Right lobe of liver (tissue), 6 donors: ENCODE measurements at regions not wholly inside any gene's neighbourhood (a gene's known extent, or its start where the extent isn't known, plus 50 kb on each side); places are given as distances from the start of the nearest gene placed in this dataset.

Experiments
- ATAC-seq, 4 donors: fragments of 200-7000 bp; cut with Tn5 transposase; one replicate each; pipeline ENCODE4 v1.9.1; 2020; ENCODE audit warnings: mild to moderate bottlenecking in 4 of 4, moderate library complexity in 4 of 4
- DNase-seq, 3 donors: peaks; one replicate each; pipeline ENCODE4 v3.0.0-alpha.2; 2020
- H3K27ac ChIP-seq, 3 donors: fragments of 200-600 bp; one replicate each; pipeline ENCODE4 v1.8.0; 2022
- H3K27me3 ChIP-seq, 2 donors: fragments of 200-600 bp; one replicate each; pipeline ENCODE4 v1.8.0; 2022
- H3K36me3 ChIP-seq, 4 donors: fragments of 200-600 bp; sonication (generic) in 1 of 4; one replicate each; pipeline versions ENCODE4 v1.5.1 to v1.8.0; 2017 to 2022; ENCODE audit warnings: control low read depth in 1 of 4
- H3K4me1 ChIP-seq, 4 donors: fragments of 200-600 bp; sonication (generic) in 1 of 4; one replicate each; pipeline versions ENCODE4 v1.5.1 to v1.8.0; 2017 to 2022; ENCODE audit warnings: control low read depth in 1 of 4
- H3K4me3 ChIP-seq, 3 donors: fragments of 200-600 bp; one replicate each; pipeline ENCODE4 v1.8.0; 2022
- H3K9me3 ChIP-seq, 4 donors: fragments of 200-600 bp; sonication (generic) in 1 of 4; one replicate each; pipeline versions ENCODE4 v1.5.1 to v1.8.0; 2017 to 2022; ENCODE audit warnings: control low read depth in 1 of 4
- POLR2A ChIP-seq: fragments of 450-650 bp; IDR thresholded peaks from one replicate; pipeline ENCODE4 v1.6.1; 2017; ENCODE audit warnings: antibody characterized with exemption, mild to moderate bottlenecking
- whole genome bisulfite sequencing: methylation state at CpG from one replicate; pipeline ENCODE4 v1.1.6; 2018; ENCODE audit warnings: low coverage, low lambda C conversion rate; ENCODE audit not compliant: insufficient coverage; ENCODE audit errors: missing lambda C conversion rate; 5-methylcytosine and 5-hydroxymethylcytosine counted together
- intact Hi-C, 2 donors: fragments of 100-400 bp; cut with DNase I; formaldehyde crosslinking; loops; one replicate each; pipeline versions ENCODE4 v1.11.2 to v1.14.1; 2022
- TF ChIP-seq, protein P1 (sequence below), 4 donors: fragments of 200-600 bp in 3 of 4; fragments of 450-650 bp in 1 of 4; IDR thresholded peaks; one replicate each; pipeline versions ENCODE4 v1.5.1 to v1.8.0; 2016 to 2022; ENCODE audit warnings: antibody characterized with exemption in 4 of 4, mild to moderate bottlenecking in 2 of 4
- donor health status: DM: no; HTN: yes; CAD: no.
- donor health status: DM: no; HTN: no; CAD: no.
- donor health status: DM: no; HTN: no; CAD: no.
- donor health status: DM: no; HTN: yes; CAD: no.
- donor health status: DM: no; HTN: yes; CAD: no.

DNA sequence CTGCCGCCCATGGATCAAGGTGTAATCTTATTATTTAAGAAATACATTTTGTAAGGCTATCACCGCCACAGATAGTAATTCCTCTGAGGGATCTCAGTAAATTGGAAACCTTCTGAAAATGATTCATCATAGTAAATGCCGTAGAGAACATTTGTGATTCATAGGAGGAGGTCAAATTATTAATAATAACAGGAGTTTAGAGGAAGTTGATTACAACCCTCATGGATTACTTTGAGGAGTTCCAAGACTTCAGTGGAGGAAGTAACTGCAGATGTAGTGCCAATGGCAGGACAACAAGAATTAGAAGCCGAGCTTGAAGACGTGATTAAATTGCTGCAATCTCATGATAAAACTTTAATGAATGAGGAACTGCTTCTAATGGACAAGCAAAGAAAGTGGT, 280.1 kb downstream of the PTPRC start:
- no peaks in the 10 kb centered on the region for H3K4me1 ChIP-seq
- H3K4me3 ChIP-seq, result no peak overlapping the region
- TF ChIP-seq, protein P1, sequence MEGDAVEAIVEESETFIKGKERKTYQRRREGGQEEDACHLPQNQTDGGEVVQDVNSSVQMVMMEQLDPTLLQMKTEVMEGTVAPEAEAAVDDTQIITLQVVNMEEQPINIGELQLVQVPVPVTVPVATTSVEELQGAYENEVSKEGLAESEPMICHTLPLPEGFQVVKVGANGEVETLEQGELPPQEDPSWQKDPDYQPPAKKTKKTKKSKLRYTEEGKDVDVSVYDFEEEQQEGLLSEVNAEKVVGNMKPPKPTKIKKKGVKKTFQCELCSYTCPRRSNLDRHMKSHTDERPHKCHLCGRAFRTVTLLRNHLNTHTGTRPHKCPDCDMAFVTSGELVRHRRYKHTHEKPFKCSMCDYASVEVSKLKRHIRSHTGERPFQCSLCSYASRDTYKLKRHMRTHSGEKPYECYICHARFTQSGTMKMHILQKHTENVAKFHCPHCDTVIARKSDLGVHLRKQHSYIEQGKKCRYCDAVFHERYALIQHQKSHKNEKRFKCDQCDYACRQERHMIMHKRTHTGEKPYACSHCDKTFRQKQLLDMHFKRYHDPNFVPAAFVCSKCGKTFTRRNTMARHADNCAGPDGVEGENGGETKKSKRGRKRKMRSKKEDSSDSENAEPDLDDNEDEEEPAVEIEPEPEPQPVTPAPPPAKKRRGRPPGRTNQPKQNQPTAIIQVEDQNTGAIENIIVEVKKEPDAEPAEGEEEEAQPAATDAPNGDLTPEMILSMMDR (IDR thresholded peaks at IDR 0.05), result no peak
- no peak for TF ChIP-seq POLR2A
- no peak overlapping the region for H3K27ac ChIP-seq
- intact Hi-C loops, result no loop called here
- no peaks in the 10 kb centered on the region for H3K9me3 ChIP-seq
- peak in 1 of 4 donors; percentile 27 for ATAC-seq
- no peak for DNase-seq
- WGBS, result 45% methylated on average over 5 of the region's 5 CpGs
- no peaks in the 10 kb centered on the region for H3K27me3 ChIP-seq
- H3K36me3 ChIP-seq, result no peaks in the 10 kb centered on the region

DNA sequence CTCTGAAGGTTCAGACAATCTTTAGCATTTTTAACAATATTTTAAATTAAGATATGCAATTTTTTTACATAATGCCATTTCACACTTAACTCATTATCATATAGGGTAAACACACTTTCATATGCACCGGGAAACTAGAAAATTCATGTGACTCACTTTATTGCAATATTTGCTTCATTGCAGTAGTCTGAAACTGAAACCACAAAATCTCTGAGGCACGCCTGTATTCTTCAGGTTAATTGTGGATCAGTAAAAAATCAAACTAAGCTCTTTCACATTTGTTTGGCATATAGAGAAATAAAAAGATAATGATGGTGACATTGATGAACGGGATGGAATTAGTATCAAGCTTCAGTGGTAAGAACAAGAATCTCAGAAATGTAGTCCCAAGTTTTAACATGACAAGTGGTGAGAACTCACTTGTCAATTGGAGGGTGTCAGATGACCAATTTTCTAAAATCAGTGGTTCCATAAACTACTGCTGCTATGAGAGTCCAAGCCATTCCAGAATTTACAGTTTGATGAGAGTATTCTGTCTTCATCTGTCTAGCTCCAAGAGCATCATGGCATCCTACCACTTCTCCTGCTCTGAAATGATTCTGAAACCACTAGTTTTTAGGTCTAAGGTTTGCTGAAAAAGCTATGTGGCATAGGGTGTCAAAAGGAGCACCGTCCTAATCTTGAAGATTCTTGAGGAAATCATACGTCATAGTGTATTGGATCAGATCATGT, 281.0 kb downstream of the PTPRC start:
- no peak for TF ChIP-seq POLR2A
- TF ChIP-seq, protein P1 (IDR thresholded peaks at IDR 0.05), result no peak

DNA sequence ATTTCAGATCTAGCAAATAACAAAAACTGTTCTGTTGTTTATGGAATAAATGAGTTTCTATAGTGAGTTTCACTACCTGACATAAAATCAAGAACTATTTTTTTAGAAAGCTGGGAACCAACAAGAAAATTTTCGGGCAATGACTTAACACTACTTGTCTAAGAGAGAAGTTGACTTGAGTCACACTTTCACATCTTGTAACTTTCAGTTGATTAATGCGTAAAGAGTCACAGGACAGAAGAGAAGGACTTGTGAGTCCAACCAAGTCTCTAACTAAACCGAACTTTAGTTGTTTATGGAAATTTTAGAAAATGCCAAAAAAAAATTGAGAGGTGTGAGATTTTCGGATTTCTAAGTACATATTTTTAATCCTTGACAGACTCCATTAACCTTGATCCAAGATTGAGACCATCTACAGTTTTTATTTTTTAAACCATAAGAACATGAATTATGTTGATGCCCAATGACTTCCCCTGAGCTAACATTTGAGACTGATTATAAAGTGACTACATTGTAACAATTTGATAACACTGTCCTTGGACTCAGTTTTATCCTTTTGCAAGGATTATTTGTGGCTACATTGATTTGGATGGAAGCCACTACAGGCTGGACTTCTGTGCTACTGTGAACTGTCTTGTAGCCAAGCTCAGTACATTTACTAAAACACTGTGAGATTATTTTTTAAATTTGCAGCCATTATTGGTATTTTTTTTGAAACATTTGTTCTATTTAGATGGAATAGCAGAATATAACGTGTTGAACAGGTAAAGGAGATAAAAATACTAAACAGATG, 284.0 kb downstream of the PTPRC start:
- Histone ChIP-seq H3K27ac (no peak overlapping the region), H3K4me3 (no peak overlapping the region), H3K9me3 (no peaks in the 10 kb centered on the region), H3K36me3 (no peaks in the 10 kb centered on the region), H3K27me3 (no peaks in the 10 kb centered on the region), H3K4me1 (no peaks in the 10 kb centered on the region)
- 54% methylated on average over 5 of the region's 5 CpGs for WGBS
- intact Hi-C loops, result no loop called here
- peak in 2 of 4 donors; percentile 57 to 62 for ATAC-seq
- TF ChIP-seq POLR2A, result no peak
- TF ChIP-seq, protein P1 (IDR thresholded peaks at IDR 0.05), result no peak
- no peak for DNase-seq

More for the DNA sequence above, 281.0 kb downstream of the PTPRC start:
- H3K4me3 ChIP-seq, result no peak overlapping the region
- ATAC-seq, result peak in 1 of 4 donors; percentile 25
- H3K9me3 ChIP-seq, result no peaks in the 10 kb centered on the region
- DNase-seq, result no peak
- H3K27me3 ChIP-seq, result no peaks in the 10 kb centered on the region
- no peaks in the 10 kb centered on the region for H3K4me1 ChIP-seq
- H3K36me3 ChIP-seq, result no peaks in the 10 kb centered on the region
- intact Hi-C loops, result no loop called here
- no peak overlapping the region for H3K27ac ChIP-seq
- WGBS, result 64% methylated on average over 5 of the region's 5 CpGs

DNA sequence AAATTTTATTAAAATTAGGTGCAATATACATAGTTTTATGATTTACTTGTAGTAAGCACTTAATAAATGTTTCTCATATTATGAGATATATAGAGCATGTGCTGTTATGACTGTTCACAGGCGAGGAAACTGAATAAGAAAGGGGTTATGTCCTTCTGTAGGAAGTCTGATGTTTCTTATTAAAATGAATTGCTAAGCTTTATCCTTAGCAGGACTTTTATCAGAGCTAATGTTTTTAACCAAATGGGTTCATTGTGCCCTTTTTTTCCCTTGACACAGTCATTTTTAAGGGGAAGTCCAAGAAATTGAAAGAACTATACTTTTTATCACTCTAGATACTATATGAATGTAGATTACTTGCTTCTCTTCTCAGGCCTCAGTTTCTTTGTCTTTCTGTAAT, 285.2 kb downstream of the PTPRC start:
- intact Hi-C loops, result no loop called here
- Histone ChIP-seq H3K36me3 (no peaks in the 10 kb centered on the region), H3K4me1 (no peaks in the 10 kb centered on the region), H3K27ac (peak overlapping the region in 1 of 3 donors; percentile 2), H3K9me3 (no peaks in the 10 kb centered on the region), H3K4me3 (no peak overlapping the region), H3K27me3 (no peaks in the 10 kb centered on the region)
- WGBS, result 47% methylated on average over 1 of the region's 1 CpG
- peak in 2 of 4 donors; percentile 20 to 53 for ATAC-seq
- TF ChIP-seq, protein P1 (IDR thresholded peaks at IDR 0.05), result no peak
- no peak for TF ChIP-seq POLR2A
- DNase-seq, result no peak
